AG04450 (cell line): ENCODE measurements at regions not wholly inside any gene's neighbourhood (a gene's known extent, or its start where the extent isn't known, plus 50 kb on each side); places are given as distances from the start of the nearest gene placed in this dataset.

Experiments used
- CTCF ChIA-PET: fragments of 300-600, 350-600 bp; formaldehyde crosslinking; extraction: SDS; loops from one replicate; lab custom pipeline; 2022; ENCODE audit warnings: antibody characterized with exemption, inconsistent platforms; lab: Charles Lee
- POLR2A ChIA-PET: fragments of 350-600 bp; formaldehyde crosslinking; extraction: SDS; loops from one replicate; lab custom pipeline; 2021; ENCODE audit warnings: antibody characterized with exemption, inconsistent platforms; lab: Yijun Ruan, JAX
- DNase-seq: peaks from one replicate; pipeline ENCODE4 v3.0.0-alpha.2; 2011; ENCODE audit warnings: low read depth, low spot score
- H3K27ac ChIP-seq: one replicate; pipeline ENCODE4 v1.5.1; 2012; ENCODE audit warnings: low read depth, low read length, control low read depth
- H3K27me3 ChIP-seq: one replicate; pipeline ENCODE4 v1.6.0; 2012; ENCODE audit warnings: low read length; ENCODE audit not compliant: control insufficient read depth, insufficient read depth
- H3K4me3 ChIP-seq: 2 replicates; pipeline ENCODE4 v1.5.1; 2011; ENCODE audit warnings: mild to moderate bottlenecking, low read depth, low read length, control low read depth
- H3K9me3 ChIP-seq: 2 replicates; pipeline ENCODE4 v1.5.1; 2012; ENCODE audit warnings: low read length; ENCODE audit not compliant: control insufficient read depth, insufficient read depth
- CTCF ChIP-seq: IDR thresholded peaks from 2 replicates; pipeline ENCODE4 v1.5.1; 2011; ENCODE audit warnings: low read depth, low read length, control low read depth, inconsistent platforms

DNA sequence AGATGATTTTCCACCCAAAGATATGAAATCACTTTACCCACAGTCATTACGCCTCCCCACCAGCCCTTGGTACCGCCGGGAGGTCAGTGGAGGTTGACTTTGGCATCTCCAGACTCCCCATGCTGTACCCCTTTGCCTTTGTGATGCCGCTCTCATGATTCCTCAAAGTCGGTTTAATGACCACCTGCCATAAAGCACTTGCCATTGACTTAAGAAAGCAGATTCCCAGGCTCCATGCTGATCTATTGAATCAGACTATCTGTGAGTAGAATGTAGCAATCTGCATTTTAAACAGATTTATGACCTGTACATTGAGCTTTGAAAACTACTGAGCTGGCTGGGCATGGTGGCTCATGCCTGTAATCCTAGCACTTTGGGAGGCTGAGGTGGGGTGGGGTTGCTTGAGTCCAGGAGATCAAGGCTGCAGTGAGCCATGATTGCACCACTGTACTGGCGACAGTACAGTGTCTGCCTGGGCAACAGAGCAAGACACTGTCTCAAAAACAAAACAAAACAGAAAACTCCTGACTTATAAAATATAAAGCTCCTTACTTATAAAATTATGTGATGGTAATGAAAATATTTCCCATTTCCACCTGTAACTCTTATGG lies 235.2 kb downstream of the KLF5 start:
- no peak for DNase-seq
- H3K27me3 ChIP-seq = no peaks in the 10 kb centered on the region
- no peak overlapping the region for H3K4me3 ChIP-seq
- POLR2A ChIA-PET = interaction anchor here (0.7 kb wide), 1 partner anchor 112 kb away, joined by 3 read pairs; no protein-coding TSS in a partner anchor
- no peak for TF ChIP-seq CTCF
- no peaks in the 10 kb centered on the region for H3K9me3 ChIP-seq
- CTCF ChIA-PET = interaction anchor here (0.6 kb wide), 1 partner anchor 298 kb away, joined by 5 read pairs; no protein-coding TSS in a partner anchor
- no peak overlapping the region for H3K27ac ChIP-seq

DNA sequence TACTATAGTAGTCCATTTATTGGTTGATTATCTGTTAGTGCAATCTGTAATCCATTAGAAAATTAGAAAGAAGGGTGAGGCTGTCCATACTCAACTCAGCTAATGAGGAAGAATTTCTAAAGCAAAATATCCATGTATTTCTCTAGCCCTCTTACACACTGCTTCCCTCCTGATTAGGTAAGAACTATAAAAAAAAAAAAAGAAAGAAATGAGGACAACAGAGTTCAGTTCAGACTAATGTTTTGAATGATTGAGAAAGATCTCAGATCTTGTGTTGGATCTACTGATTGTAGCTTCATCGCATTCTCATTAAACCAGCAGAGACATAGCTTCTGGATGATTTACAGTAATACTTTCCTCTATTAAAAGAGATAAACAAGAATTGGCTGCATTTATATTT lies 233.3 kb downstream of the KLF5 start:
- Histone ChIP-seq H3K27ac (no peak overlapping the region), H3K4me3 (no peak overlapping the region), H3K27me3 (no peaks in the 10 kb centered on the region), H3K9me3 (no peaks in the 10 kb centered on the region)
- no peak for TF ChIP-seq CTCF
- ChIA-PET CTCF (interaction anchor here (0.6 kb wide), 1 partner anchor 207 kb away, joined by 3 read pairs; no protein-coding TSS in a partner anchor), POLR2A (no interaction called here)
- DNase-seq = no peak

GRCh38 chr13:73290844-73291243 lies 232.0 kb downstream of the KLF5 start:
- Histone ChIP-seq H3K9me3 (no peaks in the 10 kb centered on the region), H3K4me3 (no peak overlapping the region), H3K27me3 (no peaks in the 10 kb centered on the region), H3K27ac (no peak overlapping the region)
- ChIA-PET CTCF (no interaction called here), POLR2A (no interaction called here)
- DNase-seq = no peak
- no peak for TF ChIP-seq CTCF

DNA sequence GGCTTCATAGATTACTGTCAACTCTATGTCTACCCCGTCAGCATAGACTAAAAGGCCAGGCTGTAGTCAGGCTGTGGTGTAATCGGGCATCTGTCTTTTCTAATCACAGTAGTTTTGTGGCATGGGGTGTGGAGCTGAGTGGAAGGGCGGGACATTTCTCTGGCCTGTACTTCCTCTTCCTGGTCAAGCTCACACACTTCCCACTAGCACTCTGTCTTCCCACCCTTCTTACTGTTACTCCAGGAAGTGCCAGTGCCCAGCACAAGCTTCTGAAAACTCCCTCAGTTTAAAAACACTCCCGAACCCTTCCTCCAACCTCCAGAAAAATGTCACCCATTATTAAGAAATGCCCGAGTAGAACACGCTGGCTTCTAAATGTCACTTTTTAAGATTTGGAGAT lies 229.8 kb downstream of the KLF5 start:
- no peak overlapping the region for H3K27ac ChIP-seq
- CTCF ChIA-PET = interaction anchor here (0.5 kb wide), 1 partner anchor 646 kb away, joined by 3 read pairs; no protein-coding TSS in a partner anchor
- no peak for TF ChIP-seq CTCF
- DNase-seq = no peak
- no peaks in the 10 kb centered on the region for H3K9me3 ChIP-seq
- H3K27me3 ChIP-seq = no peaks in the 10 kb centered on the region
- POLR2A ChIA-PET = no interaction called here
- H3K4me3 ChIP-seq = no peak overlapping the region

DNA sequence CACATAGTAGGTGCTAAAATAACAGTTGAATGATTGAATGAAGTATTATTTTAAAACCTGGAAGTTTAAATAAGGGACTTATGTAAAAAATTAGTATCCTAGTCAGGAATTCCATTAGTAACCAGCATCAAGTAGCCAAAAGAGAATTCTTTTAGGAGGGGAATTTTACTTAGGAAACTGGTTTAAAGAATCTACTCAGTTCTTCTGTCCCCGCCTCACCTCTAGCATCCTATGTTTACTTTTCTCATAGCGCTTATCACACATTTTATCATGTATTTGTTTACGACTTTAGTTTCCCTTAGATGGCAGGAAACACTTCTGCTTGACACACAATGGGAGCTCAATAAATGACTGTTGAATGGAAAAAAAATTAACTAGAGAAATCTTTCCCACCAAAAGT lies 229.0 kb downstream of the KLF5 start:
- CTCF ChIA-PET = no interaction called here
- Histone ChIP-seq H3K27ac (no peak overlapping the region), H3K4me3 (no peak overlapping the region), H3K9me3 (no peaks in the 10 kb centered on the region), H3K27me3 (no peaks in the 10 kb centered on the region)
- DNase-seq = no peak
- no peak for TF ChIP-seq CTCF
- POLR2A ChIA-PET = no interaction called here
